ENCODE measurements at regions not wholly inside any gene's neighbourhood (a gene's known extent, or its start where the extent isn't known, plus 50 kb on each side); places are given as distances from the start of the nearest gene placed in this dataset.

- TF ChIP-seq, protein P1, sequence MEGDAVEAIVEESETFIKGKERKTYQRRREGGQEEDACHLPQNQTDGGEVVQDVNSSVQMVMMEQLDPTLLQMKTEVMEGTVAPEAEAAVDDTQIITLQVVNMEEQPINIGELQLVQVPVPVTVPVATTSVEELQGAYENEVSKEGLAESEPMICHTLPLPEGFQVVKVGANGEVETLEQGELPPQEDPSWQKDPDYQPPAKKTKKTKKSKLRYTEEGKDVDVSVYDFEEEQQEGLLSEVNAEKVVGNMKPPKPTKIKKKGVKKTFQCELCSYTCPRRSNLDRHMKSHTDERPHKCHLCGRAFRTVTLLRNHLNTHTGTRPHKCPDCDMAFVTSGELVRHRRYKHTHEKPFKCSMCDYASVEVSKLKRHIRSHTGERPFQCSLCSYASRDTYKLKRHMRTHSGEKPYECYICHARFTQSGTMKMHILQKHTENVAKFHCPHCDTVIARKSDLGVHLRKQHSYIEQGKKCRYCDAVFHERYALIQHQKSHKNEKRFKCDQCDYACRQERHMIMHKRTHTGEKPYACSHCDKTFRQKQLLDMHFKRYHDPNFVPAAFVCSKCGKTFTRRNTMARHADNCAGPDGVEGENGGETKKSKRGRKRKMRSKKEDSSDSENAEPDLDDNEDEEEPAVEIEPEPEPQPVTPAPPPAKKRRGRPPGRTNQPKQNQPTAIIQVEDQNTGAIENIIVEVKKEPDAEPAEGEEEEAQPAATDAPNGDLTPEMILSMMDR (conservative IDR thresholded peaks at IDR 0.05; ENCODE audit: low read length): no peak
- no peak for TF ChIP-seq EZH2phosphoT487 (IDR thresholded peaks at IDR 0.05; ENCODE audit: borderline replicate concordance, low read depth, low read length)
Measured at GRCh38 chr5:82436291-82436690, 158.1 kb upstream of the RPS23 start.
